ENCODE measurements at regions not wholly inside any gene's neighbourhood (a gene's known extent, or its start where the extent isn't known, plus 50 kb on each side); places are given as distances from the start of the nearest gene placed in this dataset.
A peak's percentile ranks its signal among the peaks of the same experiment; 100 is the strongest.

DNA sequence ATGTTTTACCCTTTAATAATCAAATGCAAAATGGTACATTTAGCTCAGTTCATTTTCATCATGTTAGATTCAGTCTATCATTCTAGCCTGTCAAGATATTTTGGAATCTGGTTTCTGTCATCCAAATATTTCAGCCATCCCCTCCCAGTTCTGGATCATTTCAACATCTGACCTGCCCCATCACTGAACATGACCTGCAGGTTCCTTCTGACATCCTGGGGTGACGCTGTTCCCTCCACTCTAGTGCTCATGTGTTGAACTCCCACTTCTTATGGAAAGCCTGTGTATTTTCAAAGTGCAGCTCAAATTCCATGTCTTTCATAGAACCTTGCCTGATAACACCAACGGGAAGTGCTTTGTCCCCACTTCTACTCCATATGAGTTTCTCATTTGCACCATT, 320.0 kb upstream of the TNP1 start:
- no peak for TF ChIP-seq ZFX (IDR thresholded peaks at IDR 0.05; ENCODE audit: borderline replicate concordance)
- TF ChIP-seq, protein P1, sequence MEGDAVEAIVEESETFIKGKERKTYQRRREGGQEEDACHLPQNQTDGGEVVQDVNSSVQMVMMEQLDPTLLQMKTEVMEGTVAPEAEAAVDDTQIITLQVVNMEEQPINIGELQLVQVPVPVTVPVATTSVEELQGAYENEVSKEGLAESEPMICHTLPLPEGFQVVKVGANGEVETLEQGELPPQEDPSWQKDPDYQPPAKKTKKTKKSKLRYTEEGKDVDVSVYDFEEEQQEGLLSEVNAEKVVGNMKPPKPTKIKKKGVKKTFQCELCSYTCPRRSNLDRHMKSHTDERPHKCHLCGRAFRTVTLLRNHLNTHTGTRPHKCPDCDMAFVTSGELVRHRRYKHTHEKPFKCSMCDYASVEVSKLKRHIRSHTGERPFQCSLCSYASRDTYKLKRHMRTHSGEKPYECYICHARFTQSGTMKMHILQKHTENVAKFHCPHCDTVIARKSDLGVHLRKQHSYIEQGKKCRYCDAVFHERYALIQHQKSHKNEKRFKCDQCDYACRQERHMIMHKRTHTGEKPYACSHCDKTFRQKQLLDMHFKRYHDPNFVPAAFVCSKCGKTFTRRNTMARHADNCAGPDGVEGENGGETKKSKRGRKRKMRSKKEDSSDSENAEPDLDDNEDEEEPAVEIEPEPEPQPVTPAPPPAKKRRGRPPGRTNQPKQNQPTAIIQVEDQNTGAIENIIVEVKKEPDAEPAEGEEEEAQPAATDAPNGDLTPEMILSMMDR (IDR thresholded peaks at IDR 0.05) = no peak
- no peak overlapping the region for H3K27ac ChIP-seq

DNA sequence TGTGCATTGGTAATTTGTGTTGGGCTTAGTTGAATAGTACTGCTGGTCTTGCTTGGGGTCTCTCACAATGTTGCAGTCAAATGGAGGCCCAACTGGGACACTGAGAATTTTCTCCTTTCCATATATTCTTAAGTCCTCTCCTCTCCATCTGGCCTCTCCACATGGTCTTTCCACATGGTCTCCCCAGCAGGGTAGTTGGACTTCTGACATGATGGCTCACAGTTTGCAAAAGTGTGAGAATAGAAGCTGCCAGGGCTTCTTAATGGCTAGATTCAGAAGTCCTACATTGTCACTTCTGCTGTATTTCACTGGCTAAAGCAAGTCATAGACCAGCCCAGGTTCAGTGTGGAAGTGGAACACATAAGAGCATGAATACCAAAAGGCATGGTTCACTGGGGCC, 318.5 kb upstream of the TNP1 start:
- H3K27ac ChIP-seq = no peak overlapping the region
- TF ChIP-seq ZFX (IDR thresholded peaks at IDR 0.05; ENCODE audit: borderline replicate concordance) = no peak
- TF ChIP-seq, protein P1 (IDR thresholded peaks at IDR 0.05) = no peak

DNA sequence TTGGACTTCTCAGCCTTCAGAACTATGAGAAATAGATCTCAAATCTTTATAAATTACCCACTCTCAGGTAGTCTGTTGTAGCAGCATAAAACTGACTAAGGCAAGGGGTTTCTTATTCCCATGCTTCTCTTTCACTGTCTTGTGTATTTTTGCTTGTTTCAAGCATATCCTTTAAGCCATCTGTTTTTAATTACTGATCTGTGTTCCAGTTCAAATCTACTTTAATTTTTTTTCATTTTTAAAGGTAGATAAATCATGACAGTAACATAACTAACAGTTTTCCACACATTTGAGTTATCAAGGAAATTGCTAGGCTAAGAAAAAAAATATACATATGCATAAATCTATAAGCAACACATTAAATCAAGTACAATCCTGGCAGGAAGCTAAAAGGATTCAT, 317.9 kb upstream of the TNP1 start:
- TF ChIP-seq, protein P1 (IDR thresholded peaks at IDR 0.05) = no peak
- TF ChIP-seq ZFX (IDR thresholded peaks at IDR 0.05; ENCODE audit: borderline replicate concordance) = no peak
- H3K27ac ChIP-seq = no peak overlapping the region

DNA sequence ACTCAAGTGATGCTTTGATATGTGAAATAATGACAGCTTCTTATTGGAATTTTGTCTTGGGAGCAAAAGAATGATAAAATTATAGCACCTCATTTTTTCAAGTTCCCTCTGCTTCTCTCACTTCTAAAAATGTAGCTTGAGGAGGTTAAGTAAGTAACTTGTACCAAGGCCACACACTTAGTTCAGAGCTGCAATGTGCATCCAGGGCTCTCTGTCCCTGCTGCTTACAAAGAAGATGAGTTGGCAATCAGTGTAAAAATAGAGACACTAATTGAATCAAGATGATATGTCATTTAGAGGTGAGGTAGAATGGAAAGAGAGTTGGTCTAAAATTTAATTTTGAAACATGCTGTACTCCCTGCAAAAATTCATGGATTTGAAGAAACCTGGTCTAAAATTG, 312.0 kb upstream of the TNP1 start:
- no peak overlapping the region for H3K27ac ChIP-seq
- TF ChIP-seq, protein P1 (IDR thresholded peaks at IDR 0.05) = no peak
- TF ChIP-seq ZFX (IDR thresholded peaks at IDR 0.05; ENCODE audit: borderline replicate concordance) = no peak

DNA sequence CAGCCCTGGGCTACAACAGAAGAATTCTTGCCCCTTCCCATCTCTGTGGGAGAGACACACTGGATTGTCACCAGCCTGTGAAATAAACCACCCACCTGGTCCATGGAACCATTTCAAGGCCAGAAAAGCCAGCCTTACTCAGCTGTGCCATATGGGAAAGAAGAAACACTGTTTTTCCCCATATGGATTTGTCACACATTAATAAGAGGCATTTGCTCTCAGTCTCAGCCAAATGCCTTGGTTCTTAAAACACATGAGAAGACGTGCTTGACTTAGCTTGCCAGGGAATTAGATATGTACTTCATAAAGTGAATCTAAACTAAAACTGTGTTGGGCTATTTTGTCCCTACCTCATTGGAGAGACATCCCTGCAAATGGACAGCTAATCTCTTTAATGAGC, 308.6 kb upstream of the TNP1 start:
- no peak overlapping the region for H3K27ac ChIP-seq
- no peak for TF ChIP-seq ZFX (IDR thresholded peaks at IDR 0.05; ENCODE audit: borderline replicate concordance)
- TF ChIP-seq, protein P1 (IDR thresholded peaks at IDR 0.05) = no peak

DNA sequence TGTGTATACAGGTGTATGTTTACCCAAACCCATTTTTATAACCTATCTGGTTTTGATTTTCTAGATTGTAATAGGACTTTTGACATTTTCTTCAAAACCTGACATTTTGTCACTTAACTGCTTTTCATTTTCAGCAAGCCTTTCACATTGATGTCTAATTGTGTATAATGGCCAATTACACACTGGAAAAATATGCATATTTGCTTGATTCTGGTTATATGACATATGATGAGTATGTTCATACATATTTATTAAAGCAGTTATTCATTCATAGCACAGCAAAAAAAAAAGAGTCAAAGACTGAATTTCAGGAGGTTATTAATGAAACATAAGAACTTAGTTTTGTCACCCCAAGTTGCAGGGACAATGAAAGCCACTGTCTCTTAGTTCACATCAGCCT, 307.7 kb upstream of the TNP1 start:
- no peak for TF ChIP-seq ZFX (IDR thresholded peaks at IDR 0.05; ENCODE audit: borderline replicate concordance)
- TF ChIP-seq, protein P1 (IDR thresholded peaks at IDR 0.05) = no peak
- H3K27ac ChIP-seq = no peak overlapping the region

DNA sequence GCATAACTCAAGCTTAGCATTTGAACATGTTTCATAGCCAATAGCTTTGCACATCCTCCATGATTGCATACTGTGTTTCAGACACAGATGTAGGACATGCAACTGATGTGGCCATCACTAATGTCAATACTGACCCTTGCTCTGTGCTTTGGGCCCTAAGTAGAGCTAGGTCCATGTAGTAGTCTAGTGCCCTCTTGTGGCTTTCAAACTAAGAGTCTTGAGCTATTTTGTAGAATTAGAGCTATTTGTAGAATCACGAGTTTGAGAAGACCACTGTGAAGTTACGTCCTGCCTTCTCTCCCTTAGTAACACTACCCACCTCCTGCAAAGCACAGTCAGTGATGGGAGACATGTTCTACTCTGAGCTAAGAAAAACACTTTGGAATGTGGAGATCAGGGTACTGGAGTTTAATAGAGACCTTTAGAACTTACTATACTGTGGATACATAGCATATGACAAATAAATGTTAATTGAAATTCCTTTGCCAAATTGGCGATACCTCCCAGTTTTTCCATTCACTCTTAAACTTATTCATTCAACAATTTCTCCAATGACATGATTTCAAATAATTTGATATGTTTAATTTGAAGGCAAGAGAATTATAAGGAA, 306.5 kb upstream of the TNP1 start:
- no peak overlapping the region for H3K27ac ChIP-seq
- TF ChIP-seq, protein P1 (IDR thresholded peaks at IDR 0.05) = peak; percentile 46
- no peak for TF ChIP-seq ZFX (IDR thresholded peaks at IDR 0.05; ENCODE audit: borderline replicate concordance)
